Kidney glomerular epithelial cell (primary cell): ENCODE measurements at regions not wholly inside any gene's neighbourhood (a gene's known extent, or its start where the extent isn't known, plus 50 kb on each side); places are given as distances from the start of the nearest gene placed in this dataset.

ENCODE experiments used
- DNase-seq: peaks from one replicate; lab custom pipeline; 2025; lab: John Stamatoyannopoulos, UW

DNA sequence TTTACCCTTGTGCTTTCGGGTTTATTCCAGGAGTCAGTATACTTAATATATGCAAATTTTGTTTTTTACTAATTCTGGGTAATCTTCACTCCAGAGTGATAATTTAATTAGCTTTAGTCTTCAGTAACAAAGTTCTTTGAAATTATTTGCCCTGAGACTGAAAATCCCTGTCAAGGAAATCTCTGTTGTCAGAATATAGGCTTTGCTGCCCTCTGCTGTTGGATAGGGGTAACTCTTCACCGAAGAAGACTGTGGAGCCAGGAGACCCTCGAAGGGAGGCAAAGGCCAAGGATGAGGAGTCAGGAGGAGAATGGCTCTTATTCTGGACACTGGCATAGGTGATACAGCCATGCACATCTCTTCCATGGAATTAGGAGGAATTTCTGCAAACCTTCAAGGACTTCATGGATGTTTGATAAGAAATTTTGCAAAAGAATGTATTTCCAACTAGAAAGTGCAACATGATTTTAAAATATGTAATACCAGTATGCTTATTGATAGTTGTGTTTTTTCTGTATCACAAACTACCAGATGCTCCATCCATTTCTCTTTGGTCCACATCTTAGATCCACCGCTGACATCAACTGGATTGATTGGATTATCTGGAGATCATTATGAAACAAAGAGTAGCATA, 182.3 kb downstream of the RDH14 start:
- DNase-seq = peak; percentile 47

DNA sequence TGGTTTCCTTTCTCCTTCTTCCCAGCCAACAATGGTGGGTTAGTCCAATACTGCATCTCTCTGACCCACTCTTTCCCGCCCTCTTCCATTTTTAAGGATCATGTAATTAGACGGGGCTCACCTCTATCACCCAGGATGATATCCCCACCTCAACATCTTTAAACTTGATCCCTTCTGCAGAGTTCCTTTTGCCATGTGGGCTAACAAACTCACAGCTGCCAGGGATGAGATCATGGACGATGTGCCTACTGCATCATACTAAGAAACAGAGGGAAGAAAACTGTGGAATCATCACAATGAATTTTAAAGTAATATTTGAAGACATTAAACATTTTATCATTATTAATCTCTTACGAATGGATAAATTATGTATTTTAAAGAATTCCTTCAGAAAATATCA, 183.5 kb downstream of the RDH14 start:
- DNase-seq = no peak

DNA sequence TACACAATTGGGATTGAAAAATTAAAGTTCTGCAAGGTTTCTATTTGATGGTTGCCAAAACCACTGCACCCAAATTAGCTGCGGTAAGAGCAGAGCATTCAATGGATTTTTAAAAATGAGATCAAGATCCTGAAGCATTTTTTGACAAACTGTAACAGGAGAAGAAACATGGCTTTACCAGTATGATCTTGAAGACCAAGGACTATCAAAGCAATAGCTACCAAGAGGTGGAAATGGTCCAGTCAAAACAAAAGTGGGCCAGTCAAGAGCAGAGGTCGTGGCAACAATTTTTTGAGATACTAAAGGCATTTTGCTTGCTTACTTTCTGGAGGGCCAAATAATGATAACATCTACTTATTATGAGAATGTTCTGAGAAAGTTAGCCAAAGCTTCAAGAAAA, 186.8 kb downstream of the RDH14 start:
- no peak for DNase-seq

GRCh38 chr2:18373081-18373480, 187.4 kb downstream of the RDH14 start:
- no peak for DNase-seq

GRCh38 chr2:18372641-18373040, 187.8 kb downstream of the RDH14 start:
- DNase-seq = no peak

- DNase-seq = no peak
These were observed 190.7 kb downstream of the RDH14 start for GRCh38 chr2:18369760-18370159.

DNA sequence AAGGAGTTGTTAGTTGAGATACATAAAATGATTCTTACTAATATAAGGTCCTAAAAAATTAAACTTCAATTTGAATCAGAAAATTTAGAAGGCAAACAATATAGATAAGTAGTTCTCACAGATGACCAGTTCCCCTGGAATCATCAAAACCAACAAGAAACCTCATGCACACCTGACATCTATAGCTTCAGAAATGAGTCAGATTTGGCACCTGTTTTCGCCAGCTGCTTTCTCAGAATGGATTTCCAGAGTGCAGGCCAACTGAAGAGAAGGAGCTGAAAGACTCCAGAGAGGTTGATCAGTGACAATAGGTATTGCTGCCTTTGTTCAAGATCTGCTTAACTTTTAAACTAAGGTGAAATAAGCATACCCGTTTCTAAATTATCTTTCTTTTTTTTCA, 192.4 kb downstream of the RDH14 start:
- no peak for DNase-seq

DNA sequence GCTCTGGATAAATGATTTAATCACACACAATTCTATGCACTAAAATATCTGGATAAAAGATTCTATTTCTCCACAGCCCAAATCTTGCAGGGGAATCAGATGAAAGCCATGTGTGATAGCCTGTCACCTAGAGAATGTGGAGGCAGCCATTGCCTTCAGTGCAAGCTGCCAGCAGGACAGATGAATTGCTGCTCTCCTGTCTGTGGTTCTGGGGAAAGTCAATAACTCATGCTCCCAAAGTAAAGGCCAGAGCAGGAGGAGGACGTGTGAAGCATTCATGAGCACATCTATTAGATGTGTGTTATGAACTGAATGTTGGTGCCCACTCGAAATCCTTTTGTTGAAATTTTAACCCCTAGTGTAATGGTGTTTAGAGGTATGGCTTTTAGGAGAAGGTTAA, 195.1 kb downstream of the RDH14 start:
- no peak for DNase-seq

GRCh38 chr2:18363348-18363747, 197.1 kb downstream of the RDH14 start:
- no peak for DNase-seq

- no peak for DNase-seq
These were observed 197.8 kb downstream of the RDH14 start for GRCh38 chr2:18362696-18363095.

- DNase-seq = no peak
These were observed 202.9 kb downstream of the RDH14 start for GRCh38 chr2:18357537-18357936.

DNA sequence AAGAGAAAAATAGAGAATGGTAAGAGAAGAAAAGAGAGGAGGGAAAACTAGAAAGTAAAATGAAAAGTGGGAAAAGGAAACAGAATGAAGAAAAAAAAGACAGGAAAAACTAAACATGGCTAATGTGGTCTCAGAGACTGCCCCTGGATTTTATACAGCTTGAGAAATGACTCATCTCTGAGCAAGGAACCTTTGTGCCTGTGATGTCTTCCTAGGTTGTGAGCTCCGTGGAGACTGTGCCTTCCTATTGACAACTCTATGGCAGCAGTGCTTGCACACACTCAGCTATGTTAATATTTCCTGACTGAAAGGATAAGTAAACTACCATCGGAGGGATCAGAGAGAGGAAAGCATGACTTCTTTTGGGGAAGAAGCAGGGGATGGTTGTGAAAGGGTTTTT, 203.8 kb downstream of the RDH14 start:
- DNase-seq = peak; percentile 20

DNA sequence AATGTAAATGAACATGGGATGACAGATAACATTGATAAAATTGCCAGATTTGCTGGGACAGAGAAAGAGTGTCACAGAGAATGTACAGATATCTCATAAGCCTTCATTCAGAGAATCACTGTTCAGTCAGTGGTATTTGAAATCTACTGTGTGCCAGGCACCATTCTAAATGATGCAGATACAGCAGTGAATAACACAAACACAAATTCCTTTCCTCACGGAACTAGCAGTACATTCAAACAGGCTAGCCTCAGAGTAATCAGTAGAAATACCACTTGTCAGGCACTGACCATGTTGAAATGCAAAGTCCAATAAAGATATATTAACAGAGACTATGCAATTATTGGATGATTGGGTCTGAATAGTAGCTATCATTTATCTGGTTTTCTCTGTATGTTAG, 211.0 kb downstream of the RDH14 start:
- DNase-seq = no peak

DNA sequence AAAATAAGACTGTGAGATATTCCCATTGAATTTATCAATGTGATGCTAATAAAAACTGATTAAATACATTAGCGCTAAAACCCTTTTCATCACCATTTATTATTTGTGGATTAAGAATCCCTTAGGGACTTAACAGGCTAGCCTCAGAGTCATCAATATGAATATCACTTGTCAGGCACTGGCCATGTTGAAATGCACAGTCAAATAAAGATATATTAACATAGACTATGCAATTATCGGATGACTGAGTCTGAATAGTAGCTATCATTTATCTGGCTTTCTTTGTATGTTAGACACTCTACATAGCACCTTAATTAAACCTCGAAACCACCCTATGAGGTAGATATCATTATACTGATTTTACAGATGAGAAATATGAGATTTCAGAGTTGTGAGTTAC, 213.6 kb downstream of the RDH14 start:
- DNase-seq = no peak

- DNase-seq = no peak
These were observed 214.1 kb downstream of the RDH14 start for GRCh38 chr2:18346344-18346743.

GRCh38 chr2:18345848-18346247, 214.6 kb downstream of the RDH14 start:
- peak; percentile 71 for DNase-seq

- no peak for DNase-seq
These were observed 217.6 kb downstream of the RDH14 start for GRCh38 chr2:18342901-18343300.

GRCh38 chr2:18339326-18339725, 221.1 kb downstream of the RDH14 start:
- DNase-seq = no peak

GRCh38 chr2:18336975-18337374, 223.5 kb downstream of the RDH14 start:
- no peak for DNase-seq

DNA sequence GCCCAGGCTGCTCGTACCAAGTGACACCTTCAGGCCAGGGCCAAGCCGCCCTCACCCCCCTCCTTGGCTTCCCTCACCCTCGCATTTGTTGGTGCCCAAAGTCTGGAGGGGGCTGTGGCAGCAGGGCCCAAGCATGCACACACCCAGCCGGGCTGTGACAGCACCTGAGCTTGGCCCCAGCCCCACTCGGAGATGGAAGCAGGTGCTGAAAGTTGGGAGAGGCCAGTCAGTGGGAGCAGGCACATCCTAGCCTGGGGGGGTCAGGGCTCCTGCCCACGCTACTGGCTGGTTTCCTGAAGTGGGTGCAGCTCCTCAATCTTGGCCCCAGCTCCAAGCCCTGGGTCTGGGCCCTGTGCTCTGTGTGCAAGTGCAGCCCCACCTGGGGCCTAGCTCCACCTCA, 228.0 kb downstream of the RDH14 start:
- no peak for DNase-seq

DNA sequence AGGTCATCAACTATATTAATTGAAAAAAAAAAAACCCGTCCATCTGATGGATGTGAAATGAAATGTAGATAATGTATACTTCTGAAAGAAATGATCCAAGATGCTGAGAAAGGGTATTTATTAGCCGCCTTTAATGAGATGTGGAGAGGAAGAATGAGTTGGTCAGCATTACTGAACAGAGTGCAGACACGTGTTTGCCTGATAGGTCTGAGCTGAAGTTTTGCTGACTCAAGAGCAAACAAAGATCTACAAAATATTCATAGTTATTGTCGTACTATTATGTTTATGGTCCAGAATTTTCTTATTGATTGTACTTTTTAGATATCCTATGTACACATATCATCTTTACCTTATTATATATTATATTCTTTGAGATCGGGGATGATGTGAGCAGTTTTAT, 235.3 kb downstream of the RDH14 start:
- DNase-seq = no peak

- no peak for DNase-seq
These were observed 240.5 kb downstream of the RDH14 start for GRCh38 chr2:18319987-18320386.

- DNase-seq = no peak
These were observed 243.4 kb downstream of the RDH14 start for GRCh38 chr2:18317017-18317416.

- no peak for DNase-seq
These were observed 247.6 kb downstream of the RDH14 start for GRCh38 chr2:18312818-18313217.
